Loucy (cell line): ENCODE measurements at regions not wholly inside any gene's neighbourhood (a gene's known extent, or its start where the extent isn't known, plus 50 kb on each side); places are given as distances from the start of the nearest gene placed in this dataset.

ENCODE experiments used
- CTCF ChIP-seq: fragments of 200-600 bp; sonication (generic); conservative IDR thresholded peaks from 2 replicates; pipeline ENCODE4 v1.5.1; 2014; ENCODE audit warnings: mild to moderate bottlenecking, antibody characterized with exemption, low read length
- EZH2phosphoT487 ChIP-seq: fragments of 200-600 bp; IDR thresholded peaks from 2 replicates; pipeline ENCODE4 v1.6.1; 2018; ENCODE audit warnings: antibody characterized with exemption, mild to moderate bottlenecking, moderate library complexity, borderline replicate concordance

GRCh38 chr6:14046476-14047068, 71.0 kb upstream of the CD83 start:
- TF ChIP-seq CTCF (peak; percentile 72), EZH2phosphoT487 (no peak)
